Body of pancreas (tissue), 4 donors: ENCODE measurements at regions not wholly inside any gene's neighbourhood (a gene's known extent, or its start where the extent isn't known, plus 50 kb on each side); places are given as distances from the start of the nearest gene placed in this dataset.

Experiments
- CTCF ChIP-seq, 7 experiments: fragments of 450-650 bp in 4 of 7; fragments of 200-600 bp in 3 of 7; sonication (generic) in 3 of 7; IDR thresholded peaks; one replicate each; pipeline ENCODE4 v1.5.1; 2016 to 2019; ENCODE audit warnings: antibody characterized with exemption in 7 of 7
- POLR2A ChIP-seq, 3 donors: fragments of 450-650 bp; IDR thresholded peaks; one replicate each; pipeline ENCODE4 v1.6.1; 2016; ENCODE audit warnings: antibody characterized with exemption in 3 of 3, mild to moderate bottlenecking in 2 of 3

- TF ChIP-seq CTCF (IDR thresholded peaks at IDR 0.05) (no peak), POLR2A (IDR thresholded peaks at IDR 0.05) (no peak)
Measured at GRCh38 chr5:175585567-175585966, 72.3 kb upstream of the HRH2 start.
